PFSK-1 (cell line): ENCODE measurements at regions not wholly inside any gene's neighbourhood (a gene's known extent, or its start where the extent isn't known, plus 50 kb on each side); places are given as distances from the start of the nearest gene placed in this dataset.

Experiments
- FOXP2 ChIP-seq: optimal IDR thresholded peaks from 2 replicates; pipeline ENCODE3; 2011; ENCODE audit warnings: borderline replicate concordance, control low read depth, inconsistent platforms; ENCODE audit not compliant: insufficient read depth; ENCODE audit errors: extremely low read length, extremely low read depth
- POLR2AphosphoS5 ChIP-seq: IDR thresholded peaks from 2 replicates; pipeline ENCODE4 v1.6.1; 2012; ENCODE audit warnings: low read depth, mild to moderate bottlenecking, control low read depth, low read length, moderate library complexity
- SIN3A ChIP-seq: IDR thresholded peaks from 2 replicates; pipeline ENCODE4 v1.6.1; 2012; ENCODE audit warnings: mild to moderate bottlenecking, low read length, moderate library complexity, borderline replicate concordance; ENCODE audit not compliant: insufficient read depth
- TAF1 ChIP-seq: IDR thresholded peaks from 2 replicates; pipeline ENCODE4 v1.6.1; 2012; ENCODE audit warnings: low read length, control low read depth, borderline replicate concordance; ENCODE audit not compliant: insufficient read depth
- TF ChIP-seq, protein P1 (sequence below), 2 experiments: IDR thresholded peaks; 2 replicates each; pipeline versions ENCODE4 v1.6.1 to v1.8.0; 2011 to 2012; ENCODE audit warnings: low read depth in 2 of 2, low read length in 2 of 2, control low read depth in 1 of 2, inconsistent platforms in 1 of 2, mild to moderate bottlenecking in 1 of 2, moderate library complexity in 1 of 2; ENCODE audit not compliant: insufficient read depth in 1 of 2

DNA sequence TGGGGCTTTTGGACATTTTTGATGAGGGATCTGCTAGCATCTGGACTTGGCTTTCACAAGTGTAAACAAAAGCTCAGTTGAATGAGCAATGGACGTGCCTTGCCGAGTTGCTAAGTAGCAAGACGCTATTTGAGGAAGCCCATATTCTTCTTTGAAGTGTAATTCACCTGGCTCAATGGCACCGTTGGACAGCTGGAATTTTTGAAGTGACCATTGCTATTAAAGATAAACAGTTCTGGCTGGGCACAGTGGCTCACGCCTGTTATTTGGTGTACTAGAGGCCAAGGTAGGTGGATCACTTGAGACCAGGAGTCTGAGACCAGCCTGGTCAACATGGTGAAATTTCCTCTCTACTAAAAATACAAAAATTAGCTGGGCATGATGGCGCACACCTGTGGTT is 88.8 kb upstream of the SOX4 start:
- no peak for TF ChIP-seq SIN3A
- TF ChIP-seq POLR2AphosphoS5: no peak

DNA sequence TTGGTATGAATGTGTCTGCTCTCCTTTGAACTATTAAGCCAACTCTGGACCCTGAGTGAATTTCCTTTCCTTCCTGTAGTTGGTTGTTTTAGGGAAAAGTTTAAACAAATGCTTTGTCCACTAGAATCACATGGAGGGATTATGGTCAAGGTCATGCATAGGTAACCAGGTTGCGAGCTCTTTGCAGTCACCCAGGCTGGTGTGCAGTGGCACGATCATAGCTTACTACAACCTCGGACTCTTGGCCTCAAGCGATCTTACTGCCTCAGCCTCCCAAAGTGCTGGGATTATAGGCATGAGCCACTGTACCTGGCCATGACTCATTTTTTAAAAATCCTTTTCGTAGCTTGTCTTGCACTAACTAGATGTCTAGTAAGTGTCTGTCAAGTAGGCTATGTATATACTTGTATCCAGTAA is 88.0 kb upstream of the SOX4 start:
- TF ChIP-seq, protein P1, sequence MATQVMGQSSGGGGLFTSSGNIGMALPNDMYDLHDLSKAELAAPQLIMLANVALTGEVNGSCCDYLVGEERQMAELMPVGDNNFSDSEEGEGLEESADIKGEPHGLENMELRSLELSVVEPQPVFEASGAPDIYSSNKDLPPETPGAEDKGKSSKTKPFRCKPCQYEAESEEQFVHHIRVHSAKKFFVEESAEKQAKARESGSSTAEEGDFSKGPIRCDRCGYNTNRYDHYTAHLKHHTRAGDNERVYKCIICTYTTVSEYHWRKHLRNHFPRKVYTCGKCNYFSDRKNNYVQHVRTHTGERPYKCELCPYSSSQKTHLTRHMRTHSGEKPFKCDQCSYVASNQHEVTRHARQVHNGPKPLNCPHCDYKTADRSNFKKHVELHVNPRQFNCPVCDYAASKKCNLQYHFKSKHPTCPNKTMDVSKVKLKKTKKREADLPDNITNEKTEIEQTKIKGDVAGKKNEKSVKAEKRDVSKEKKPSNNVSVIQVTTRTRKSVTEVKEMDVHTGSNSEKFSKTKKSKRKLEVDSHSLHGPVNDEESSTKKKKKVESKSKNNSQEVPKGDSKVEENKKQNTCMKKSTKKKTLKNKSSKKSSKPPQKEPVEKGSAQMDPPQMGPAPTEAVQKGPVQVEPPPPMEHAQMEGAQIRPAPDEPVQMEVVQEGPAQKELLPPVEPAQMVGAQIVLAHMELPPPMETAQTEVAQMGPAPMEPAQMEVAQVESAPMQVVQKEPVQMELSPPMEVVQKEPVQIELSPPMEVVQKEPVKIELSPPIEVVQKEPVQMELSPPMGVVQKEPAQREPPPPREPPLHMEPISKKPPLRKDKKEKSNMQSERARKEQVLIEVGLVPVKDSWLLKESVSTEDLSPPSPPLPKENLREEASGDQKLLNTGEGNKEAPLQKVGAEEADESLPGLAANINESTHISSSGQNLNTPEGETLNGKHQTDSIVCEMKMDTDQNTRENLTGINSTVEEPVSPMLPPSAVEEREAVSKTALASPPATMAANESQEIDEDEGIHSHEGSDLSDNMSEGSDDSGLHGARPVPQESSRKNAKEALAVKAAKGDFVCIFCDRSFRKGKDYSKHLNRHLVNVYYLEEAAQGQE (IDR thresholded peaks at IDR 0.05; ENCODE audit: insufficient read depth in 1 of 2, low read depth in 2 of 2, low read length in 2 of 2): no peak
- TF ChIP-seq POLR2AphosphoS5: no peak

DNA sequence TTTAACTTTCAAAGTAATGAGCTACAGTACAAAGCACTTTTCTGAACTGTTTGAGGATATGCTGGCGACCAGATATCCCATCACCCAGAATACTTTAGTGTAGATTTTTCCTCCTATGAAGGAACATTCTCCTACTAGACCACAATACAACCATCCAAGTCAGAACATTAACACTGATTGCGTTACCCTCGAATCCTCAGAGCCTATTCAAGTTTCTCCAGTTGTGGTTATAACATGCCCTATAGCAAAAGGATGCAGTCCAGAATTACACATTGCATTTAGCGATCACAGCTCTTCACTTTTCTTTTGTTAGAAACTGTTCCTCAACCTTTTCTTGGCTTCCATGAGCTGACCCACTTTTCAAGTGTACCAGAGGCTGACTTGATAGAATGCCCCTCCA is 87.4 kb upstream of the SOX4 start:
- TF ChIP-seq, protein P1 (IDR thresholded peaks at IDR 0.05; ENCODE audit: insufficient read depth in 1 of 2, low read depth in 2 of 2, low read length in 2 of 2): no peak
- TF ChIP-seq FOXP2 (no peak), SIN3A (no peak), POLR2AphosphoS5 (no peak), TAF1 (no peak)

DNA sequence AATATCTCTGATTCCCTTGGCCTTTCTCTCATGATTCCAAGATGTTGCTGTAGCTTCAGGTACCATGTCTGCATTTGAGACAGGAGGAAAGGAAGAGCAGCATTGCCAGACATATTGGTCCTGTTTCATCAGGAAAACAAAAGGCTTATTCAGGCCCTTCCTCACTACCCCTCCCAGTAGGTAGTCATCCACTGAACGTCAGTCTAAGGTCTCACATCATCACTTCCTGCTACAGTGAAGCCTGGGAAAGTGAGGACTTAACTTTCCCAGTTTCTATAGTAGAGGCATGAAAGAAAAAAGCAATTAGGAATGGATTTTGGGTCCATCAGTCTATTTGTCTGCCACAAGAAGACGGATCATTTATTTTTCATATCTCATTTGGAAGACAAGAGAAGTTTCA is 85.7 kb upstream of the SOX4 start:
- TF ChIP-seq FOXP2 (no peak), SIN3A (no peak), POLR2AphosphoS5 (no peak), TAF1 (no peak)
- TF ChIP-seq, protein P1 (IDR thresholded peaks at IDR 0.05; ENCODE audit: insufficient read depth in 1 of 2, low read depth in 2 of 2, low read length in 2 of 2): no peak

DNA sequence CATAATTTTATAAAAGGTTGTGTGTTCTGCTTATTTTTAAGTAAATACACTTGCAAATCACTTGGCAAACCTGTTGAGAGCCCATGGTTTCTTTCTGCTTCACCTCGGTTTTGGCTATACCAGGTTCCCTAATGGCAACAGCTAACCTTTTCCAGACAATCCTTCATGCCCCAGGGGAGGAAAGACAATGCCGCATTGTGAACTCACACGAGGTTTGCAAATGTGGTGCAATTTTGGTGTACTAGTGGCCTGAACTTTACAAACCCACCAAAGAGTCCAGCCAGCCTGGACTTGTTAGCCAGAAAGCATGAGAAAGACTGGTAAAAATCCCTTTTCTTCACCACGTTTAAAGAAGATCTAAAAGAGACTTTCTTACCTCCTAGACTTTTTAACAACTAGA is 84.8 kb upstream of the SOX4 start:
- TF ChIP-seq TAF1 (no peak), FOXP2 (no peak), SIN3A (no peak), POLR2AphosphoS5 (no peak)
- TF ChIP-seq, protein P1 (IDR thresholded peaks at IDR 0.05; ENCODE audit: insufficient read depth in 1 of 2, low read depth in 2 of 2, low read length in 2 of 2): no peak

DNA sequence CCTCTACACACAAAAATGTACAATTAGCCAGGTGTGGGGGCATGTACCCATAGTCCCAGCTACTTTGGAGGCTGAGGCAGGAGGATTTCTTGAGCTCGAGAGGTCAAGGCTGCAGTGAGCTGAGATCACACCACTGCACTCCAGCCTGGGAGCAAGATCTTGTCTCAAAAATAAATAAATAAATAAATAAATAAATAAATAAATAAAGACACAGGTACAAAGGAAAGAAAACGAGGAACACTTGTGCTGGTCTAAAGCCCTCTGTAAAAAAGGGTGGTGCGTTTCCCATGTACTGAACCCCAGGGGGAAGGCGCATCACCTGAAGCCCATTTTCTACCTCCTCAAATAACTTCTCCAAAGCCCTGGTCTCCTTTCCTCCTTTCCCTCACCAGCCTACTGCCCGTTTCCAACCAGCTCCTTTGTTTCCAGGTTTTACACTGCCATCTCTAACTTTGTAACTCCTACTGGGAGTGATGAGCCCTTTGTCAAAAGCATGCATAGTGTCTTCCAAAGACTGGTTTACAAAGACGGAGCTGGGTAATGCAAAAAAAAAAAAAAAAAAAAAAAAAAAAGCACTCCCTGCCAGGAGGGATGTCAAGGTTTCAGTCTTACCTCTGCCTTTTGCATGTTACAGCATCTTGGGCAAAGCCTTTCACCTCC is 81.5 kb upstream of the SOX4 start:
- TF ChIP-seq FOXP2 (no peak), POLR2AphosphoS5 (no peak), TAF1 (no peak), SIN3A (no peak)
- TF ChIP-seq, protein P1 (IDR thresholded peaks at IDR 0.05; ENCODE audit: insufficient read depth in 1 of 2, low read depth in 2 of 2, low read length in 2 of 2): no peak
